ENCODE measurements at regions not wholly inside any gene's neighbourhood (a gene's known extent, or its start where the extent isn't known, plus 50 kb on each side); places are given as distances from the start of the nearest gene placed in this dataset.

GRCh38 chr2:220147161-220148038, 520.0 kb downstream of the SLC4A3 start:
- TF ChIP-seq CTCF (IDR thresholded peaks at IDR 0.05), result no peak
- TF ChIP-seq POLR2AphosphoS5 (IDR thresholded peaks at IDR 0.05), result no peak
- no peak for TF ChIP-seq POLR2A (IDR thresholded peaks at IDR 0.05)
- H3K9me3 ChIP-seq, result no peaks in the 10 kb centered on the region
- WGBS, result 65% methylated on average over 7 of the region's 7 CpGs

DNA sequence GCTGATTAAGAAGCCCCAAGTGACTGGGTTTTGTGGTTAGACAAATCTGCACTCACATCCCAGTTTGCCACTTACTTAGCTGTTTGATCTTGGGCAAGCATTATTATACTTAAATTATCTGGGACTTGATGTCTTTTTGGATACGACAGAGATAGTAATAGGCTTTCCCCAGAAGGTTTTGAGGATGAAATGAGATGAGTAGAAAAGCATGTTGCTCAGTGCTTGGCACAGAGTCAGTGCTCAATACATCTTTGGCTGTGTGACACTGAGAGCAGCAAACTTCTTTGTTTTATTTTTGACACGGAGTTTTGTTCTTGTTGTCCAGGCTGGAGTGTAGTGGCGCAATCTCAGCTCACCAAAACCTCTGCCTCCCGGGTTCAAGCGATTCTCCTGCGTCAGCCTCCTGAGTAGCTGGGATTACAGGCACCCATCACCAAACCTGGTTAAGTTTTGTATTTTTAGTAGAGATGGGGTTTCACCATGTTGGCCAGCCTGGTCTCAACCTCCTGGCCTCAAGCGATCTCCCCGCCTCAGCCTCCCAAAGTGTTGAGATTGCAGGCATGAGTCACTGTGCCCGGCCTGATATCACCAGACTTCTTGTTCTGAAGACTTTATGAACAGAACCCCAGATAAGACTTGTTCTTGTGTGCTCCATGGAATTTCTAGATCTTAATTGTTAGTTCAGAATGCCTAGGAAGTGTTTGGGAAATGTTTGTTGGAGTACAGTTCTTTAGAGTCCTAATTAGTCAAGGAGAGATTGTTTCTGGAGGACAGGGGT, 521.2 kb downstream of the SLC4A3 start:
- intact Hi-C loops (cut with DNase I), result no loop called here
- no peak overlapping the region for H3K27ac ChIP-seq
- TF ChIP-seq CTCF (IDR thresholded peaks at IDR 0.05), result no peak
- H3K4me1 ChIP-seq (replicated peaks), result no peaks in the 10 kb centered on the region
- H3K36me3 ChIP-seq, result no peaks in the 10 kb centered on the region
- DNase-seq (ENCODE audit: low spot score), result no peak
- H3K27me3 ChIP-seq (replicated peaks; ENCODE audit: insufficient read depth), result no peaks in the 10 kb centered on the region
- no peak overlapping the region for H3K4me3 ChIP-seq
- no peaks in the 10 kb centered on the region for H3K9me3 ChIP-seq
- WGBS, result 83% methylated on average over 9 of the region's 9 CpGs

More at GRCh38 chr2:220147161-220148038, 520.0 kb downstream of the SLC4A3 start:
- Histone ChIP-seq H3K27ac (no peak overlapping the region), H3K27me3 (replicated peaks; ENCODE audit: insufficient read depth) (no peaks in the 10 kb centered on the region), H3K36me3 (no peaks in the 10 kb centered on the region), H3K4me3 (no peak overlapping the region), H3K4me1 (replicated peaks) (no peaks in the 10 kb centered on the region)
- intact Hi-C loops (cut with DNase I), result no loop called here
- no peak for DNase-seq (ENCODE audit: low spot score)

DNA sequence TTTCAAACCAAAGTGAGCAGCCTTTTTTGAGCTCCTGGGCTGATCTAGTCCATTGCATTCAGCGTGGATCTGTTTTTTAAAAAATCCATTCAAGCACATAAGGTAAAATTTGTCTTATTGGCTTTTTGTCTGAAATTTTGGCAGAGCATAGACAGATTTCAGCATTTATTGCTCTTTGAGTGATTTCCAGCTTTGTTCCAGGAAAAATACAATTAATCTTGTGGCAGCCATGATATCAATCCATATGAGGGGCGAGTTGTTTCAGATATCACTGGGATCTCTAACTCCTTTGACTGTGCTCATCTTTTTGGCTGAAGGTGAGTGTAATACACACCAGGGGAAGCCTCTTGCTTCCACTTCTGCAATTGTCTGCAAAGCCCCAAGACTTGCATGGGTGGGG, 523.9 kb downstream of the SLC4A3 start:
- 61% methylated on average over 2 of the region's 2 CpGs for WGBS
- Histone ChIP-seq H3K27me3 (replicated peaks; ENCODE audit: insufficient read depth) (no peaks in the 10 kb centered on the region), H3K36me3 (no peaks in the 10 kb centered on the region), H3K4me3 (no peak overlapping the region), H3K4me1 (replicated peaks) (no peaks in the 10 kb centered on the region), H3K27ac (no peak overlapping the region), H3K9me3 (no peaks in the 10 kb centered on the region)
- intact Hi-C loops (cut with DNase I), result no loop called here
- TF ChIP-seq POLR2A (IDR thresholded peaks at IDR 0.05), result no peak
- no peak for TF ChIP-seq CTCF (IDR thresholded peaks at IDR 0.05)
- TF ChIP-seq POLR2AphosphoS5 (IDR thresholded peaks at IDR 0.05), result no peak
- DNase-seq (ENCODE audit: low spot score), result no peak

GRCh38 chr2:220152281-220152935, 525.0 kb downstream of the SLC4A3 start:
- H3K4me3 ChIP-seq, result no peak overlapping the region
- no peaks in the 10 kb centered on the region for H3K4me1 ChIP-seq (replicated peaks)
- TF ChIP-seq POLR2A (IDR thresholded peaks at IDR 0.05) (no peak), POLR2AphosphoS5 (IDR thresholded peaks at IDR 0.05) (no peak), CTCF (IDR thresholded peaks at IDR 0.05) (no peak)
- no peaks in the 10 kb centered on the region for H3K36me3 ChIP-seq
- WGBS, result 62% methylated on average over 4 of the region's 4 CpGs
- DNase-seq (ENCODE audit: low spot score), result no peak
- intact Hi-C loops (cut with DNase I), result no loop called here
- H3K27me3 ChIP-seq (replicated peaks; ENCODE audit: insufficient read depth), result no peaks in the 10 kb centered on the region
- H3K27ac ChIP-seq, result no peak overlapping the region
- H3K9me3 ChIP-seq, result no peaks in the 10 kb centered on the region
